Astrocyte (in vitro differentiated cells and primary cell): ENCODE measurements at regions not wholly inside any gene's neighbourhood (a gene's known extent, or its start where the extent isn't known, plus 50 kb on each side); places are given as distances from the start of the nearest gene placed in this dataset.

Experiments used
- DNase-seq: peaks from one replicate; pipeline ENCODE4 v3.0.0-alpha.2; 2010; ENCODE audit warnings: low read depth
- FAIRE-seq: peaks from 2 replicates; lab custom pipeline; 2011; peaks lifted over from hg19 to GRCh38; lab: Jason Lieb, UNC
- H2AFZ ChIP-seq: 2 replicates; pipeline ENCODE4 v1.6.0; 2012; ENCODE audit warnings: low read depth, low read length, inconsistent platforms
- H3K27ac ChIP-seq: 2 replicates; pipeline ENCODE4 v1.5.1; 2011; ENCODE audit warnings: low read depth, low read length, inconsistent platforms
- H3K27me3 ChIP-seq: 2 replicates; pipeline ENCODE4 v1.6.0; 2011; ENCODE audit warnings: low read length, inconsistent platforms; ENCODE audit not compliant: insufficient read depth
- H3K36me3 ChIP-seq: 2 replicates; pipeline ENCODE4 v1.5.1; 2011; ENCODE audit warnings: low read length, inconsistent platforms; ENCODE audit not compliant: insufficient read depth
- H3K4me1 ChIP-seq: 2 replicates; pipeline ENCODE4 v1.5.1; 2011; ENCODE audit warnings: low read length, inconsistent platforms; ENCODE audit not compliant: insufficient read depth
- H3K4me2 ChIP-seq: 2 replicates; pipeline ENCODE4 v1.6.0; 2012; ENCODE audit warnings: low read length, inconsistent platforms
- H3K4me3 ChIP-seq: 2 replicates; pipeline ENCODE4 v1.5.1; 2011; ENCODE audit warnings: low read depth, mild to moderate bottlenecking, low read length, inconsistent platforms; ENCODE audit not compliant: insufficient read depth
- H3K79me2 ChIP-seq: 2 replicates; pipeline ENCODE4 v1.6.0; 2012; ENCODE audit warnings: mild to moderate bottlenecking, low read length, inconsistent platforms; ENCODE audit not compliant: insufficient read depth
- H3K9ac ChIP-seq: 2 replicates; pipeline ENCODE4 v1.6.0; 2012; ENCODE audit warnings: mild to moderate bottlenecking, low read length, inconsistent platforms
- H3K9me3 ChIP-seq: 2 replicates; pipeline ENCODE4 v1.5.1; 2012; ENCODE audit warnings: low read depth, mild to moderate bottlenecking, low read length, inconsistent platforms; ENCODE audit not compliant: insufficient read depth
- H4K20me1 ChIP-seq: 2 replicates; pipeline ENCODE4 v1.6.0; 2012; ENCODE audit warnings: low read length, inconsistent platforms; ENCODE audit not compliant: insufficient read depth
- H3K27ac Mint-ChIP-seq: one replicate; pipeline ENCODE4 v1.8.0; 2021; ENCODE audit warnings: mild to moderate bottlenecking, mixed read lengths; ENCODE audit not compliant: unreplicated experiment
- H3K27me3 Mint-ChIP-seq: one replicate; pipeline ENCODE4 v1.8.0; 2021; ENCODE audit warnings: low read depth, mixed read lengths; ENCODE audit not compliant: unreplicated experiment
- H3K36me3 Mint-ChIP-seq: one replicate; pipeline ENCODE4 v1.8.0; 2021; ENCODE audit warnings: low read depth, mixed read lengths; ENCODE audit not compliant: unreplicated experiment
- H3K4me1 Mint-ChIP-seq: one replicate; pipeline ENCODE4 v1.8.0; 2021; ENCODE audit warnings: low read depth, mixed read lengths; ENCODE audit not compliant: unreplicated experiment
- H3K4me3 Mint-ChIP-seq: one replicate; pipeline ENCODE4 v1.8.0; 2021; ENCODE audit warnings: mild to moderate bottlenecking, moderate library complexity, mixed read lengths; ENCODE audit not compliant: unreplicated experiment
- H3K9me3 Mint-ChIP-seq: one replicate; pipeline ENCODE4 v1.8.0; 2021; ENCODE audit warnings: mild to moderate bottlenecking, mixed read lengths; ENCODE audit not compliant: unreplicated experiment
- CTCF ChIP-seq: IDR thresholded peaks from 2 replicates; pipeline ENCODE4 v1.5.1; 2011; ENCODE audit warnings: low read depth, mild to moderate bottlenecking, inconsistent platforms, low read length, moderate library complexity; ENCODE audit not compliant: insufficient read depth
- EZH2 ChIP-seq: IDR thresholded peaks from 2 replicates; pipeline ENCODE4 v1.6.1; 2012; ENCODE audit warnings: mild to moderate bottlenecking, low read length, inconsistent platforms; ENCODE audit not compliant: insufficient read depth

DNA sequence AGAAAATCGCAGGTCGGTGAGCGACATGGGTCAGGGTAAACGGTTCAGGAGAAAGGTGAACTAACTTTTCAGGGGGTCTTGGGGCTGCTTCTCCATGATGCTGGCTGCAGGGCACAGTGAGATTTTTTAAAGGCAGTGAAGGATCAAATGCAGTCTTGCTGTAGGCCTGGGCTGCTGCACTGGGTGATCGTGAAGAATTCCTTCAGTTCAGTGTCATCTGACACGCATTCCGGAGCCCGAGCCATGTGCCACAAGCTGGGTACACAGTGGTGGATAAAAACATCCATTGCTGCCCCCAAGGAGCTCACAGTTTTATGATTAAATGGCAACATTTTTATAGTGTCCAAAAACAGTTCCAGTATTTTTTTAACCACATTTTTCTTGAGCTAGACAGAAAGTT is 56.3 kb upstream of the GPR12 start:
- no peaks in the 10 kb centered on the region for H3K4me1 Mint-ChIP-seq
- H3K9me3 Mint-ChIP-seq = peaks cover 4% of the 10 kb centered on the region
- H3K4me2 ChIP-seq = no peak overlapping the region
- H3K9me3 ChIP-seq = no peaks in the 10 kb centered on the region
- no peak overlapping the region for H3K27ac ChIP-seq
- H3K4me3 ChIP-seq = no peak overlapping the region
- H3K4me3 Mint-ChIP-seq = no peak overlapping the region
- H3K4me1 ChIP-seq = no peaks in the 10 kb centered on the region
- H3K9ac ChIP-seq = no peak overlapping the region
- no peak overlapping the region for H2AFZ ChIP-seq
- peaks cover 32% of the 10 kb centered on the region for H3K27me3 Mint-ChIP-seq
- no peaks in the 10 kb centered on the region for H3K36me3 ChIP-seq
- DNase-seq (no peak), FAIRE-seq (no peak)
- no peaks in the 10 kb centered on the region for H3K36me3 Mint-ChIP-seq
- no peaks in the 10 kb centered on the region for H3K79me2 ChIP-seq
- TF ChIP-seq CTCF = no peak
- no peak for TF ChIP-seq EZH2
- no peaks in the 10 kb centered on the region for H4K20me1 ChIP-seq
- no peaks in the 10 kb centered on the region for H3K27me3 ChIP-seq
- no peak overlapping the region for H3K27ac Mint-ChIP-seq

DNA sequence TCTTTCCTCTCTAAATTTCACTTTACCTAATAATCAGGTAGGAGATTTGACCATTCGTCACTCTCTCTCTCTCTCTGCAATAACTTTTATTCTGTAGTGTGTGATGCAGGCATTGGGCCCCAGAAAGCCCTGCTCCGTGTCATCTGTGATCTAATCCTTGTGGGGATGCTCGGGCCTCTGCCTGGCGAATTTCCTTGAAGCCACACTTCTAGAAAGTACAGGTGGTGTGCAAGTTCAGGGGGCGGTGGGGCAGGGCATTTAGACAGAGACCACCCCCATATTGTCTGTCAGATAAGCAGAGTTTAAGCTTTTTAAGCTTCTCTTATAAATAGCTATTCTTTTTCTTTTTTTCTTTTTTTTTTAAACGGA is 53.4 kb upstream of the GPR12 start:
- FAIRE-seq = no peak
- Mint-ChIP-seq H3K4me1 (no peaks in the 10 kb centered on the region), H3K9me3 (no peaks in the 10 kb centered on the region)

GRCh38 chr13:26813321-26813979 is 52.9 kb upstream of the GPR12 start:
- DNase-seq (no peak), FAIRE-seq (no peak)
- Mint-ChIP-seq H3K36me3 (no peaks in the 10 kb centered on the region), H3K4me1 (no peaks in the 10 kb centered on the region), H3K9me3 (no peaks in the 10 kb centered on the region), H3K27me3 (peaks cover 26% of the 10 kb centered on the region), H3K27ac (no peak overlapping the region), H3K4me3 (no peak overlapping the region)
- H3K4me2 ChIP-seq = no peak overlapping the region
- TF ChIP-seq CTCF (no peak), EZH2 (no peak)
- no peak overlapping the region for H2AFZ ChIP-seq
- H3K79me2 ChIP-seq = no peaks in the 10 kb centered on the region
- no peaks in the 10 kb centered on the region for H3K27me3 ChIP-seq
- no peaks in the 10 kb centered on the region for H3K9me3 ChIP-seq
- no peaks in the 10 kb centered on the region for H4K20me1 ChIP-seq
- H3K4me1 ChIP-seq = no peaks in the 10 kb centered on the region
- H3K9ac ChIP-seq = no peak overlapping the region
- H3K27ac ChIP-seq = no peak overlapping the region
- H3K4me3 ChIP-seq = no peak overlapping the region
- H3K36me3 ChIP-seq = no peaks in the 10 kb centered on the region

More for the DNA sequence above, 53.4 kb upstream of the GPR12 start:
- Histone ChIP-seq H4K20me1 (no peaks in the 10 kb centered on the region), H3K4me3 (no peak overlapping the region), H3K27me3 (no peaks in the 10 kb centered on the region), H3K9me3 (no peaks in the 10 kb centered on the region), H3K4me1 (no peaks in the 10 kb centered on the region), H3K27ac (no peak overlapping the region), H3K36me3 (no peaks in the 10 kb centered on the region), H3K4me2 (no peak overlapping the region), H3K9ac (no peak overlapping the region), H2AFZ (no peak overlapping the region), H3K79me2 (no peaks in the 10 kb centered on the region)
- no peak for TF ChIP-seq EZH2
- H3K27ac Mint-ChIP-seq = no peak overlapping the region
- H3K36me3 Mint-ChIP-seq = no peaks in the 10 kb centered on the region
- no peak for DNase-seq
- no peak overlapping the region for H3K4me3 Mint-ChIP-seq
- peaks cover 26% of the 10 kb centered on the region for H3K27me3 Mint-ChIP-seq
